Panc1 (cell line): ENCODE measurements at regions not wholly inside any gene's neighbourhood (a gene's known extent, or its start where the extent isn't known, plus 50 kb on each side); places are given as distances from the start of the nearest gene placed in this dataset.

Experiments used
- ATAC-seq: fragments of 200-7000 bp; cut with Tn5 transposase; 2 replicates; pipeline ENCODE4 v1.9.1; 2020; ENCODE audit warnings: mild to moderate bottlenecking, moderate library complexity
- BruUV-seq: library from RNA; stranded (reverse); fragments of 400-500 nt; replicated peaks from 2 replicates; lab custom pipeline; 2021; lab: Mats Ljungman, UMichigan
- CTCF ChIA-PET: fragments of 300-600 bp; sonication (Branson Sonifier 250); formaldehyde crosslinking; loops from one replicate; lab custom pipeline; 2022; ENCODE audit warnings: antibody characterized with exemption; lab: Charles Lee
- POLR2A ChIA-PET: fragments of 300-600 bp; sonication (Branson Sonifier 250); formaldehyde crosslinking; loops from one replicate; lab custom pipeline; 2022; ENCODE audit warnings: antibody characterized with exemption; lab: Charles Lee
- DNase-seq: peaks from one replicate; pipeline ENCODE4 v3.0.0-alpha.2; 2010; ENCODE audit warnings: low read depth, low spot score
- H3K27ac ChIP-seq: 2 replicates; pipeline ENCODE4 v1.5.1; 2011; ENCODE audit warnings: mild to moderate bottlenecking, low read length, inconsistent platforms
- H3K27me3 ChIP-seq: fragments of 200-500 bp; sonication (Bioruptor generic); 2 replicates; pipeline ENCODE4 v1.6.0; 2014; ENCODE audit warnings: low read length, inconsistent platforms; ENCODE audit not compliant: control insufficient read depth, insufficient read depth
- H3K36me3 ChIP-seq: fragments of 200-500 bp; sonication (Bioruptor generic); 2 replicates; pipeline ENCODE4 v1.5.1; 2014; ENCODE audit warnings: inconsistent platforms, mild to moderate bottlenecking, low read length, moderate library complexity; ENCODE audit not compliant: control insufficient read depth, insufficient read depth
- H3K4me1 ChIP-seq: 2 replicates; pipeline ENCODE4 v1.5.1; 2011; ENCODE audit warnings: inconsistent platforms, mild to moderate bottlenecking, low read length, moderate library complexity; ENCODE audit not compliant: control insufficient read depth, insufficient read depth
- H3K4me3 ChIP-seq, 2 experiments: 2 replicates each; pipeline ENCODE4 v1.5.1; 2011 to 2012; ENCODE audit warnings: low read depth in 2 of 2, low read length in 2 of 2, mild to moderate bottlenecking in 2 of 2, inconsistent platforms in 1 of 2, moderate library complexity in 1 of 2
- H3K9me3 ChIP-seq: fragments of 200-500 bp; sonication (Bioruptor generic); 2 replicates; pipeline ENCODE4 v1.5.1; 2014; ENCODE audit warnings: low read depth, mild to moderate bottlenecking, inconsistent platforms, low read length, moderate library complexity; ENCODE audit not compliant: control insufficient read depth, insufficient read depth
- CTCF ChIP-seq: fragments of 450-650 bp; IDR thresholded peaks from 2 replicates; pipeline ENCODE4 v1.5.1; 2017; ENCODE audit warnings: mild to moderate bottlenecking
- POLR2AphosphoS5 ChIP-seq: IDR thresholded peaks from 2 replicates; pipeline ENCODE4 v1.6.1; 2012; ENCODE audit warnings: mild to moderate bottlenecking, low read depth, low read length, moderate library complexity
- REST ChIP-seq, 2 experiments: IDR thresholded peaks; 2 replicates each; pipeline ENCODE4 v1.6.1; 2011 to 2012; ENCODE audit warnings: low read depth in 2 of 2, control low read depth in 1 of 2, low read length in 1 of 2, mild to moderate bottlenecking in 1 of 2, moderate library complexity in 1 of 2; ENCODE audit not compliant: insufficient read depth in 1 of 2
- SIN3A ChIP-seq: IDR thresholded peaks from 2 replicates; pipeline ENCODE4 v1.6.1; 2012; ENCODE audit warnings: low read depth, mild to moderate bottlenecking, low read length, moderate library complexity, borderline replicate concordance; ENCODE audit not compliant: insufficient read depth
- TCF7L2 ChIP-seq: IDR thresholded peaks from 2 replicates; pipeline ENCODE4 v1.6.1; 2011; ENCODE audit warnings: mild to moderate bottlenecking, low read depth, low read length, inconsistent platforms
- in situ Hi-C: cut with HindIII; loops from 2 replicates; pipeline ENCODE4 v1.10.0; 2016; ENCODE audit warnings: low sequenced_read_pairs, low pct_unique_long_range_greater_than_20kb
- intact Hi-C: fragments of 100-400 bp; cut with micrococcal nuclease; formaldehyde crosslinking; loops from one replicate; pipeline ENCODE4 v1.10.0; 2022; ENCODE audit not compliant: unreplicated experiment

- intact Hi-C loops: no loop called here
- Histone ChIP-seq H3K4me1 (no peaks in the 10 kb centered on the region), H3K9me3 (no peaks in the 10 kb centered on the region), H3K36me3 (no peaks in the 10 kb centered on the region), H3K4me3 (no peak overlapping the region), H3K27ac (no peak overlapping the region), H3K27me3 (no peaks in the 10 kb centered on the region)
- BruUV-seq: no TSS peak
- DNase-seq (no peak), ATAC-seq (no peak)
- in situ Hi-C loops: no loop called here
- ChIA-PET POLR2A (interaction anchor here (0.7 kb wide), 1 partner anchor 1155 kb away, joined by 4 read pairs; no protein-coding TSS in a partner anchor), CTCF (no interaction called here)
- TF ChIP-seq REST (IDR thresholded peaks at IDR 0.05; ENCODE audit: insufficient read depth in 1 of 2, low read depth in 2 of 2, low read length in 1 of 2) (no peak), TCF7L2 (no peak), POLR2AphosphoS5 (no peak), SIN3A (no peak), CTCF (no peak)
Observed at GRCh38 chr3:178295292-178295912, 240.8 kb upstream of the KCNMB2 start.

- in situ Hi-C loops (no loop called here), intact Hi-C loops (no loop called here)
- Histone ChIP-seq H3K4me3 (no peak overlapping the region), H3K4me1 (no peaks in the 10 kb centered on the region), H3K27ac (no peak overlapping the region), H3K27me3 (no peaks in the 10 kb centered on the region), H3K36me3 (no peaks in the 10 kb centered on the region), H3K9me3 (no peaks in the 10 kb centered on the region)
- CTCF ChIA-PET: no interaction called here
- no TSS peak for BruUV-seq
- POLR2A ChIA-PET: no interaction called here
- TF ChIP-seq CTCF (no peak), SIN3A (no peak), REST (IDR thresholded peaks at IDR 0.05; ENCODE audit: insufficient read depth in 1 of 2, low read depth in 2 of 2, low read length in 1 of 2) (no peak), POLR2AphosphoS5 (no peak), TCF7L2 (no peak)
- DNase-seq: no peak
- no peak for ATAC-seq
Observed at GRCh38 chr3:178297199-178297598, 239.0 kb upstream of the KCNMB2 start.
